Activated CD4-positive, alpha-beta T cell treated with anti-CD3 and anti-CD28 coated beads, Interleukin-2, amount 10 ng/mL, durations not matched to agents 7 days and 5 days (primary cell): ENCODE measurements at regions not wholly inside any gene's neighbourhood (a gene's known extent, or its start where the extent isn't known, plus 50 kb on each side); places are given as distances from the start of the nearest gene placed in this dataset.

Experiments
- CTCF ChIA-PET: fragments of 350-600 bp; sonication (Branson Sonifier 250); formaldehyde crosslinking; loops from one replicate; lab custom pipeline; 2021; ENCODE audit warnings: antibody characterized with exemption; lab: Charles Lee
- POLR2A ChIA-PET: fragments of 350-600 bp; sonication (Branson Sonifier 250); formaldehyde crosslinking; loops from one replicate; lab custom pipeline; 2021; ENCODE audit warnings: antibody characterized with exemption; lab: Charles Lee
- DNase-seq: peaks from one replicate; pipeline ENCODE4 v3.0.0-alpha.2; 2020
- H3K27ac Mint-ChIP-seq: one replicate; pipeline ENCODE4 v1.8.0; 2021; ENCODE audit warnings: mild to moderate bottlenecking, moderate library complexity, mixed read lengths
- H3K27me3 Mint-ChIP-seq: one replicate; pipeline ENCODE4 v1.8.0; 2021; ENCODE audit warnings: mixed read lengths
- H3K36me3 Mint-ChIP-seq: one replicate; pipeline ENCODE4 v1.8.0; 2021; ENCODE audit warnings: low read depth, mixed read lengths
- H3K4me1 Mint-ChIP-seq: one replicate; pipeline ENCODE4 v1.8.0; 2021; ENCODE audit warnings: mixed read lengths
- H3K4me3 Mint-ChIP-seq: one replicate; pipeline ENCODE4 v1.8.0; 2021; ENCODE audit warnings: mild to moderate bottlenecking, moderate library complexity, mixed read lengths
- H3K9me3 Mint-ChIP-seq: one replicate; pipeline ENCODE4 v1.8.0; 2021; ENCODE audit warnings: mixed read lengths

- POLR2A ChIA-PET: no interaction called here
- DNase-seq: no peak
- no peaks in the 10 kb centered on the region for H3K27me3 Mint-ChIP-seq
- CTCF ChIA-PET: no interaction called here
- no peak overlapping the region for H3K27ac Mint-ChIP-seq
- H3K4me1 Mint-ChIP-seq: no peaks in the 10 kb centered on the region
- no peaks in the 10 kb centered on the region for H3K36me3 Mint-ChIP-seq
- peaks cover 20% of the 10 kb centered on the region for H3K9me3 Mint-ChIP-seq
- no peak overlapping the region for H3K4me3 Mint-ChIP-seq
Measured at GRCh38 chr7:53272081-53272480, 236.6 kb downstream of the POM121L12 start.

DNA sequence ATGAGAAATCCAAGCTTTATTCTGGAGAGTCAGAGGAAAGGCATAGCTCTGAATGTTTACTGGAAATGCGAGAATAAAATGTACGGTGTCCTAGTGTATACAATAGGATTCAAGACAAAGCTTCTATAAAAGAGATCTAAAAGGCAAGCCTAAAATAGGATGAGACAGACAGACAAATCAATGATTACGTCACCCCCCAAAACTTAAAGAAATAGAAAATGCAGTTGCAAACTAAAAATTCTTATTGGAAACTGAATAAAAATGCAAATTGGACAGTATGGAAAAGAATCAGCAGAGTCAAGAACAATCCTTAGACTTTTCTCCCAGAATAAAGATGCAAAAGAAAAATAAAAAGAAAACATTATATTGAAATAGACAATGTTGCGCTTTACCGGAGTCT lies 245.9 kb downstream of the POM121L12 start:
- CTCF ChIA-PET: no interaction called here
- Mint-ChIP-seq H3K4me3 (no peak overlapping the region), H3K4me1 (no peaks in the 10 kb centered on the region), H3K9me3 (peaks cover 9% of the 10 kb centered on the region), H3K27ac (no peak overlapping the region), H3K27me3 (no peaks in the 10 kb centered on the region), H3K36me3 (no peaks in the 10 kb centered on the region)
- POLR2A ChIA-PET: no interaction called here
- no peak for DNase-seq

DNA sequence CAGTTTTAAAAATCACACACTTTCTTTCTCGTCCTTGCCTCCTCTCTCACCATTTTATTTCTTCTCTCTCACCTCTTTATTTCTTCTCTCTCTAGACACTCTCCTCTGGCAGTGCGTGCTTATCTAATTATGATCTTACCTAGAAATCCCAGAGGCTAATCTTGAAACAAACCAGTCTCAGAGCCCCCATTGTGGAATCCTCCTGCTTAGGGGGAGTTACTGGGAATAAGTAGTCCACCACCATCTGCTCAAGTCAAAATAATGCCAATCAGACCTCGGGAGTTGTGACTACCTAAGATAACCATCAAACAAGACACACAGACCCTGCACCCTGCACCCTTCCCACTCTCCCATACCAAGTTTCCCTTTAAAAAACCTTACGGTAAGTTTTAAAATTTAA lies 256.9 kb downstream of the POM121L12 start:
- DNase-seq: no peak
- Mint-ChIP-seq H3K9me3 (peaks cover 16% of the 10 kb centered on the region), H3K27ac (no peak overlapping the region), H3K4me3 (no peak overlapping the region), H3K4me1 (no peaks in the 10 kb centered on the region), H3K36me3 (no peaks in the 10 kb centered on the region), H3K27me3 (no peaks in the 10 kb centered on the region)
- ChIA-PET POLR2A (no interaction called here), CTCF (no interaction called here)

DNA sequence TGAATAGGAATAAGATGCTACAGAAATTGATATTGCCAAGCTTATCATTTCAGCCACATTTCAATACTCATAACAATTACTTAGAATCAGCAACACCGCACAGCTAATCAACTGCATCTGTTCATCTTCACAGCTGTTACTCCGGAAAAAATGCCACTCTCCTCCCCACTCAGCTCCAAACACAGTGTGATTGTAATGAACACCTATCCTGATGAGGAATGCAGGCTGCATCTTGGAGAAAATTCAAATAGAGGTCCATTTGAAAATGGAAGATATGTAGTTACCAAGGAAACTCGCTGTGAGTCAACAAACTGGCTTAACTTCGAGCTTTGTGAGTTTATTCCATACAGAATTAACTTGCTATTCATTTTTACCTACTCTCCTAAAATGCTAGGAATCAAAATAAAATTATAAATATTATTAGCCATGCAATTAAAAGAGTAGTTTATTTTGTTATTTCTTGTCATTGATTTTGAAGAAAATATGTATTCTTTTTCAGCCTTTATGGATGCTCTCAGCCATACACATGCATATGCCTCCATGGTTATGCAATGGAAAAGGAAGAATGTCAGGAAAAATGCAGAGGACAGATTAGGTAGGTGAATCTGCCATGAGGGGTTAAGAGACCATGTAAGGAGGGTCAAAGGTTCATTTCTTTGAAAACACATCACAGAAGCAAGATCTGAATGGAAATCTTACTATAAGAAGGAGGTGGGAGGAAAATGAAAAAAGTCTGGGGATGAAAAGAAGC lies 267.2 kb downstream of the POM121L12 start:
- CTCF ChIA-PET: no interaction called here
- no peak for DNase-seq
- no peaks in the 10 kb centered on the region for H3K27me3 Mint-ChIP-seq
- no peaks in the 10 kb centered on the region for H3K4me1 Mint-ChIP-seq
- H3K9me3 Mint-ChIP-seq: peaks cover 13% of the 10 kb centered on the region
- no peak overlapping the region for H3K27ac Mint-ChIP-seq
- POLR2A ChIA-PET: no interaction called here
- H3K36me3 Mint-ChIP-seq: no peaks in the 10 kb centered on the region
- no peak overlapping the region for H3K4me3 Mint-ChIP-seq

DNA sequence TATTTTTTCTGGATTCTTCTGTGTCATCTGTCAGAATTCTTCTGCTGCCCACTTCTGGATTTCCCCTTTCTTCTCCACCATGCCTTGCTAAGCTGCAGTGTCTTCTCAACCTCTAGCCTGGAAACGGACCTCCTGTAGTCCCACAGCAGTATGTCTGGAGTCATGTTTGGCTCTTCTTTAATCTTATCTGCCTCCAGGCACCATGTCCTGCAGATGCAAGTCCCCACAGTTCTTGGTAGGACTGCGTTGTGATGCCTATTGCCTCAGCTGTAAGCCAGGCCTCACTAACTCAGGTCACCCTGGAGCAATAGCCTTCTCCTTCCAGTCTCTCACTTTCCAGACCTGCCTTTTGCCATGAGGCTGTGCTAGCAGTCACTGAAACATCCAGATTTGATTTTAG lies 268.3 kb downstream of the POM121L12 start:
- ChIA-PET CTCF (no interaction called here), POLR2A (no interaction called here)
- Mint-ChIP-seq H3K27me3 (no peaks in the 10 kb centered on the region), H3K9me3 (peaks cover 13% of the 10 kb centered on the region), H3K4me1 (no peaks in the 10 kb centered on the region), H3K36me3 (no peaks in the 10 kb centered on the region), H3K27ac (no peak overlapping the region), H3K4me3 (no peak overlapping the region)
- no peak for DNase-seq

GRCh38 chr7:53306846-53307245 lies 271.4 kb downstream of the POM121L12 start:
- H3K27ac Mint-ChIP-seq: no peak overlapping the region
- no peaks in the 10 kb centered on the region for H3K36me3 Mint-ChIP-seq
- H3K9me3 Mint-ChIP-seq: peaks cover 22% of the 10 kb centered on the region
- DNase-seq: no peak
- no peaks in the 10 kb centered on the region for H3K4me1 Mint-ChIP-seq
- ChIA-PET POLR2A (no interaction called here), CTCF (no interaction called here)
- no peak overlapping the region for H3K4me3 Mint-ChIP-seq
- no peaks in the 10 kb centered on the region for H3K27me3 Mint-ChIP-seq

DNA sequence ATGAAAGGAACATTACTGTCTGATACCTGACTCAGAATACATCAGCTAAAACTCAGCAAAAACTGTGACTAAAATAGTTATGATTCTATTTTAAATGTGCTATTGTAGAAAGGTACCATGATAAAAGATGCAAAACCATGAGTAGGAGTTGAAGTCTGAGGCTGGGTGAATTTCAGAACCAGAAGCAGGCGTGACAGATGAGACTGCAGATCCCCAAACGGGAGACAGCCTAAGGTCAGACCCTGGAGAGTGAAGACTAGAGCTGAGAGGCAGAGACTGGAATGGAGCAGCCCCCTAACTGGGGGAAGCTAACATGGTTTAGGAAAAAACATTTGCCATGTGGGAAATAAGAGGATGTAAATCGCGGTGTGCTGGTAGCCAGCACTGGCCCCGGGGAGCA lies 275.8 kb downstream of the POM121L12 start:
- no peaks in the 10 kb centered on the region for H3K4me1 Mint-ChIP-seq
- H3K36me3 Mint-ChIP-seq: no peaks in the 10 kb centered on the region
- H3K27me3 Mint-ChIP-seq: no peaks in the 10 kb centered on the region
- no peak overlapping the region for H3K4me3 Mint-ChIP-seq
- no peak overlapping the region for H3K27ac Mint-ChIP-seq
- no peak for DNase-seq
- CTCF ChIA-PET: no interaction called here
- POLR2A ChIA-PET: no interaction called here
- H3K9me3 Mint-ChIP-seq: peaks cover 15% of the 10 kb centered on the region

GRCh38 chr7:53315981-53316380 lies 280.5 kb downstream of the POM121L12 start:
- DNase-seq: no peak
- peaks cover 7% of the 10 kb centered on the region for H3K9me3 Mint-ChIP-seq
- no peaks in the 10 kb centered on the region for H3K4me1 Mint-ChIP-seq
- H3K4me3 Mint-ChIP-seq: no peak overlapping the region
- no peaks in the 10 kb centered on the region for H3K36me3 Mint-ChIP-seq
- CTCF ChIA-PET: no interaction called here
- no peaks in the 10 kb centered on the region for H3K27me3 Mint-ChIP-seq
- no peak overlapping the region for H3K27ac Mint-ChIP-seq
- POLR2A ChIA-PET: no interaction called here

DNA sequence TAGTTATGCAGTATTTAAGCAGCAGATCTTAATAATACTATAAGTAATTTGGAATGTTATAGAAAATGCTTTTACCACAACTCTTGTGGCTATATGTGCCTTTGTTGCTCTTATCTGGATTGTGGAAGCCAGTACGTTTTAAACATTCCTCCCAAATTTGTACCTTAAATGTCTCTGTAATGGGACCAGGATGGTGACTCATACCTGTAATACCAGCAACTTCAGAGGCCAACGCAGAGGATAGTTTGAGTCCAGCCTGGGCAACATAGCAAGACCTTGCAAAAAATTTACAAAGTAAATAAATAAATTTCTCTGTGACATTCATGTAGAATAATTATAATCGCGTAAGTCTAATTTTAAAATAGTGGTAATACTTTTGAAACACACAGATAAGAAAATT lies 283.1 kb downstream of the POM121L12 start:
- H3K27me3 Mint-ChIP-seq: no peaks in the 10 kb centered on the region
- peaks cover 11% of the 10 kb centered on the region for H3K9me3 Mint-ChIP-seq
- CTCF ChIA-PET: no interaction called here
- no peak overlapping the region for H3K4me3 Mint-ChIP-seq
- H3K36me3 Mint-ChIP-seq: no peaks in the 10 kb centered on the region
- DNase-seq: no peak
- no peaks in the 10 kb centered on the region for H3K4me1 Mint-ChIP-seq
- no peak overlapping the region for H3K27ac Mint-ChIP-seq
- POLR2A ChIA-PET: no interaction called here

- CTCF ChIA-PET: no interaction called here
- POLR2A ChIA-PET: no interaction called here
- DNase-seq: no peak
- Mint-ChIP-seq H3K36me3 (no peaks in the 10 kb centered on the region), H3K4me1 (no peaks in the 10 kb centered on the region), H3K27me3 (no peaks in the 10 kb centered on the region), H3K9me3 (peaks cover 18% of the 10 kb centered on the region), H3K4me3 (no peak overlapping the region), H3K27ac (no peak overlapping the region)
Measured at GRCh38 chr7:53325061-53325460, 289.6 kb downstream of the POM121L12 start.

DNA sequence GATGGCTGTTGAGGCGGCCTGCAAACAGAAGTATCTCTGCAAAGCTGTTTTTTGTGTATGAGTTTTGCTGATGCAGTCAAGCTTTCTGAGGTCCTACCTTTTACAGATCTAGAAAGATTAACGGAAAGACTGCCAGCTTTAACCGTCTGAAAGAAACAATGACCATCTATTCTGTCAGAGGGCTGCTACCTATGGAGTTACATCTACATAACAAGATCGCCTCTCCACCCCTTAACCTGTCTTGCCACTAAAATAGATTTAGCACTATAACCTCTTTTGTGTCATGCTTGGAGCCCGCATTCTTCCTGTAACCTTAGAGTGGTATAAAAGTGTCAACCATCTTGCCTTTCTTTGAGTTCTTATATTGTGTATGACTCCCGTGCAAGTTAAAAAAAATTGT lies 291.2 kb downstream of the POM121L12 start:
- Mint-ChIP-seq H3K9me3 (peaks cover 24% of the 10 kb centered on the region), H3K4me3 (no peak overlapping the region), H3K27ac (no peak overlapping the region), H3K27me3 (no peaks in the 10 kb centered on the region), H3K4me1 (no peaks in the 10 kb centered on the region), H3K36me3 (no peaks in the 10 kb centered on the region)
- ChIA-PET POLR2A (no interaction called here), CTCF (no interaction called here)
- no peak for DNase-seq

GRCh38 chr7:53336105-53336668 lies 300.8 kb downstream of the POM121L12 start:
- H3K27me3 Mint-ChIP-seq: no peaks in the 10 kb centered on the region
- CTCF ChIA-PET: no interaction called here
- DNase-seq: no peak
- POLR2A ChIA-PET: no interaction called here
- no peaks in the 10 kb centered on the region for H3K4me1 Mint-ChIP-seq
- H3K4me3 Mint-ChIP-seq: no peak overlapping the region
- H3K9me3 Mint-ChIP-seq: peaks cover 13% of the 10 kb centered on the region
- H3K27ac Mint-ChIP-seq: no peak overlapping the region
- H3K36me3 Mint-ChIP-seq: no peaks in the 10 kb centered on the region

DNA sequence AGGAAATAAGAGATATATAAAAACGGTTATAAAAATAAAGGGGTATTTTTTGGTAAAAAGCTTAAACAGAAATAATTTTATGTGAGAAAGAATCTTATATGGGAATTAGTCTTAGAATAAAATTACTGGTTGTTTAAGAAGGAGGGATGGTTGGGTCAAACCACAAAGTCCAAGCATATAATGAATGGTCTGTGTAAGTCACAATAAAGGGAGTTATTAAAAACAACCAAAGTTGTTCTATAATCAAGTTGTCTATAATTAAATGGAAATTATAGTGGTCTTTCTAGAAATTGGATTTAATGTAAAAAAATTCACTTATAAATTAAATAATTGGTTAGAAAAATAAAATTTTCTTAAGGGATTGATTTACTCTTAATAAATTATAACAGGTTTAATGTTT lies 304.8 kb downstream of the POM121L12 start:
- Mint-ChIP-seq H3K4me3 (no peak overlapping the region), H3K27me3 (no peaks in the 10 kb centered on the region), H3K4me1 (no peaks in the 10 kb centered on the region), H3K9me3 (peaks cover 15% of the 10 kb centered on the region), H3K36me3 (no peaks in the 10 kb centered on the region), H3K27ac (no peak overlapping the region)
- DNase-seq: no peak
- CTCF ChIA-PET: no interaction called here
- POLR2A ChIA-PET: no interaction called here

DNA sequence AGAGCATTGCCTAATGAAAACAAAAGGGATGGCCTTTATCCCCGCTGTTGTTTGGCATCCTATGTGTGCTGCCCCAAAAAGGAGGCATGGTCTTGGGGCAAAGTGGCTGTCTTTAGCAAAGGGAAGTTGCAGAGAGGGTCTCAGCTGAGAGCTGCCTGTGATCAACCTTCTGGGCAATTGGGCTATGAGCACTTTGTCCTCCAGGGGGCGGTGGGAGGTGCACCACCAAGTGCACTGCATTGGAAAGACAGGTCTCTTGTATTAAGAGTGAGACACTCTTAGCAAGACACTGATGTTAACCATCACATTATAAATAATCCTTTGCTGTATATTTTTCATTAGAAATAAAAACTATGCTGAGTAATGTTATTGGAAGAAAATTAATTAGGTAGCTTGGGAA lies 314.8 kb downstream of the POM121L12 start:
- no peaks in the 10 kb centered on the region for H3K27me3 Mint-ChIP-seq
- H3K4me3 Mint-ChIP-seq: no peak overlapping the region
- H3K36me3 Mint-ChIP-seq: no peaks in the 10 kb centered on the region
- H3K4me1 Mint-ChIP-seq: no peaks in the 10 kb centered on the region
- H3K27ac Mint-ChIP-seq: no peak overlapping the region
- ChIA-PET CTCF (no interaction called here), POLR2A (no interaction called here)
- peaks cover 16% of the 10 kb centered on the region for H3K9me3 Mint-ChIP-seq
- no peak for DNase-seq
